ENCODE measurements at regions not wholly inside any gene's neighbourhood (a gene's known extent, or its start where the extent isn't known, plus 50 kb on each side); places are given as distances from the start of the nearest gene placed in this dataset.
"Not testable (repeated sequence)": the region's sequence is repeated elsewhere in the genome, so short reads cannot be mapped to it uniquely, and the experiment has no call there.

- DNase-seq: no peak
These were observed 261.4 kb upstream of the MEX3C start for GRCh38 chr18:51458861-51459260.

- DNase-seq: no peak
These were observed 264.5 kb upstream of the MEX3C start for GRCh38 chr18:51461956-51462355.

- DNase-seq: no peak
These were observed 266.1 kb upstream of the MEX3C start for GRCh38 chr18:51463483-51464136.

- no peak for DNase-seq
These were observed 281.4 kb upstream of the MEX3C start for GRCh38 chr18:51478908-51479307.

- no peak for DNase-seq
These were observed 282.3 kb upstream of the MEX3C start for GRCh38 chr18:51479736-51480135.

GRCh38 chr18:51480407-51481261, 283.2 kb upstream of the MEX3C start:
- no peak for DNase-seq

GRCh38 chr18:51486735-51487366, 289.4 kb upstream of the MEX3C start:
- no peak for DNase-seq

- DNase-seq: no peak
These were observed 292.9 kb upstream of the MEX3C start for GRCh38 chr18:51490417-51490816.

GRCh38 chr18:51490860-51491259, 293.4 kb upstream of the MEX3C start:
- DNase-seq: no peak

- no peak for DNase-seq
These were observed 294.3 kb upstream of the MEX3C start for GRCh38 chr18:51491678-51492372.

- DNase-seq: no peak
These were observed 300.8 kb upstream of the MEX3C start for GRCh38 chr18:51498085-51498855.

- no peak for DNase-seq
These were observed 305.9 kb upstream of the MEX3C start for GRCh38 chr18:51503351-51503750.

- DNase-seq: no peak
These were observed 309.3 kb upstream of the MEX3C start for GRCh38 chr18:51506811-51507210.

GRCh38 chr18:51508410-51508809, 310.9 kb upstream of the MEX3C start:
- not testable (repeated sequence) for DNase-seq

GRCh38 chr18:51510020-51510419, 312.5 kb upstream of the MEX3C start:
- no peak for DNase-seq

GRCh38 chr18:51513517-51513916, 316.0 kb upstream of the MEX3C start:
- no peak for DNase-seq

- no peak for DNase-seq
These were observed 316.6 kb upstream of the MEX3C start for GRCh38 chr18:51514128-51514527.

GRCh38 chr18:51516478-51517038, 319.1 kb upstream of the MEX3C start:
- no peak for DNase-seq

GRCh38 chr18:51519571-51519970, 322.1 kb upstream of the MEX3C start:
- no peak for DNase-seq

GRCh38 chr18:51520676-51521180, 323.2 kb upstream of the MEX3C start:
- DNase-seq: no peak

GRCh38 chr18:51522338-51522737, 324.9 kb upstream of the MEX3C start:
- DNase-seq: no peak
